Ovary (tissue), 7 donors: ENCODE measurements at regions not wholly inside any gene's neighbourhood (a gene's known extent, or its start where the extent isn't known, plus 50 kb on each side); places are given as distances from the start of the nearest gene placed in this dataset.

Source experiments
- DNase-seq, 5 donors: peaks; one replicate each; pipeline ENCODE4 v3.0.0-alpha.2; 2019 to 2020
- H3K27ac ChIP-seq, 2 donors: fragments of 200-600 bp; one replicate each; pipeline versions ENCODE4 v1.5.1 to v1.8.0; 2019 to 2022
- H3K27me3 ChIP-seq: fragments of 200-600 bp; one replicate; pipeline ENCODE4 v1.8.0; 2022
- H3K36me3 ChIP-seq: fragments of 200-600 bp; sonication (generic); one replicate; pipeline ENCODE4 v1.5.1; 2019
- H3K4me1 ChIP-seq: one replicate; pipeline ENCODE4 v1.8.1; 2013; ENCODE audit warnings: mild to moderate bottlenecking, moderate library complexity; ENCODE audit not compliant: insufficient read depth
- H3K4me3 ChIP-seq: fragments of 200-600 bp; sonication (generic); one replicate; pipeline ENCODE4 v1.5.1; 2017
- H3K9me3 ChIP-seq, 2 donors: fragments of 200-600 bp in 1 of 2; sonication (generic) in 1 of 2; one replicate each; pipeline versions ENCODE4 v1.5.1 to v1.8.1; 2013 to 2019; ENCODE audit warnings: mild to moderate bottlenecking in 1 of 2, moderate library complexity in 1 of 2
- CTCF ChIP-seq, 3 donors: fragments of 450-650 bp in 2 of 3; fragments of 200-600 bp in 1 of 3; IDR thresholded peaks; one replicate each; pipeline versions ENCODE4 v1.5.1 to v1.8.0; 2016 to 2022; ENCODE audit warnings: antibody characterized with exemption in 3 of 3, mild to moderate bottlenecking in 1 of 3
- EP300 ChIP-seq: sonication (generic); formaldehyde crosslinking; IDR thresholded peaks from one replicate; pipeline ENCODE4 v1.6.1; 2017; ENCODE audit warnings: antibody characterized with exemption
- POLR2A ChIP-seq: fragments of 450-650 bp; IDR thresholded peaks from one replicate; pipeline ENCODE4 v1.6.1; 2017; ENCODE audit warnings: antibody characterized with exemption, mild to moderate bottlenecking, moderate library complexity
- WGBS, 3 donors: extraction: QIAGEN DNeasy Blood & Tissue Kit in 1 of 3; methylation state at CpG; one replicate each; pipeline versions ENCODE4 v1.1.5 to v1.1.7; 2013 to 2017; 5-methylcytosine and 5-hydroxymethylcytosine counted together
- intact Hi-C, 4 donors: fragments of 100-400 bp; cut with DNase I; formaldehyde crosslinking; loops; one replicate each; pipeline versions ENCODE4 v1.11.0 to v1.15.1; 2022 to 2023
- donor health status: DM: no; HTN: no; CAD: no; lungs with moderate emphysema.
- donor health status: DM: no; HTN: no; CAD: no.
- donor health status: Bipolar disorder and iron deficiency.
- donor health status: DM: no; HTN: no; CAD: no.
- donor health status: DM: yes; HTN: yes; CAD: no.

- no peak overlapping the region for H3K4me3 ChIP-seq
- DNase-seq: peak in 4 of 5 donors; percentile 12 to 49 (median 24)
- intact Hi-C loops: loop anchor here in 1 of 4 donors (5.0 kb wide), 1 partner anchor 195 kb away; no protein-coding TSS in a partner anchor
- no peaks in the 10 kb centered on the region for H3K36me3 ChIP-seq
- no peaks in the 10 kb centered on the region for H3K27me3 ChIP-seq
- TF ChIP-seq EP300: no peak
- no peak for TF ChIP-seq POLR2A
- TF ChIP-seq CTCF (IDR thresholded peaks at IDR 0.05): peak; percentile 51 to 78 (median 76)
- 14 to 19% (median 14%) methylated on average over 7 of the region's 7 CpGs for WGBS, 3 donors
- H3K9me3 ChIP-seq: no peaks in the 10 kb centered on the region
- no peaks in the 10 kb centered on the region for H3K4me1 ChIP-seq
- H3K27ac ChIP-seq: no peak overlapping the region
Observed at GRCh38 chr21:17387030-17387617, 125.7 kb upstream of the CXADR start.

- Histone ChIP-seq H3K4me3 (no peak overlapping the region), H3K36me3 (no peaks in the 10 kb centered on the region), H3K9me3 (no peaks in the 10 kb centered on the region), H3K4me1 (no peaks in the 10 kb centered on the region), H3K27me3 (no peaks in the 10 kb centered on the region), H3K27ac (no peak overlapping the region)
- intact Hi-C loops: loop anchor here in 2 of 4 donors (1.0 to 5.0 kb wide), 2 partner anchors 21 to 194 kb away; no protein-coding TSS in a partner anchor
- WGBS, 3 donors: 76 to 89% (median 87%) methylated on average over 4 of the region's 4 CpGs
- TF ChIP-seq EP300 (no peak), POLR2A (no peak), CTCF (IDR thresholded peaks at IDR 0.05) (no peak)
- DNase-seq: no peak
Observed at GRCh38 chr21:17388226-17388625, 124.6 kb upstream of the CXADR start.

GRCh38 chr21:17389311-17389710 is 123.5 kb upstream of the CXADR start:
- H3K9me3 ChIP-seq: no peaks in the 10 kb centered on the region
- intact Hi-C loops: loop anchor here in 1 of 4 donors (5.0 kb wide), 1 partner anchor 193 kb away; no protein-coding TSS in a partner anchor
- WGBS, 3 donors: 65 to 71% (median 67%) methylated on average over 1 of the region's 1 CpG
- no peak for DNase-seq
- H3K27ac ChIP-seq: no peak overlapping the region
- H3K4me3 ChIP-seq: no peak overlapping the region
- no peaks in the 10 kb centered on the region for H3K27me3 ChIP-seq
- H3K4me1 ChIP-seq: no peaks in the 10 kb centered on the region
- no peaks in the 10 kb centered on the region for H3K36me3 ChIP-seq
- TF ChIP-seq POLR2A (no peak), EP300 (no peak), CTCF (IDR thresholded peaks at IDR 0.05) (no peak)

DNA sequence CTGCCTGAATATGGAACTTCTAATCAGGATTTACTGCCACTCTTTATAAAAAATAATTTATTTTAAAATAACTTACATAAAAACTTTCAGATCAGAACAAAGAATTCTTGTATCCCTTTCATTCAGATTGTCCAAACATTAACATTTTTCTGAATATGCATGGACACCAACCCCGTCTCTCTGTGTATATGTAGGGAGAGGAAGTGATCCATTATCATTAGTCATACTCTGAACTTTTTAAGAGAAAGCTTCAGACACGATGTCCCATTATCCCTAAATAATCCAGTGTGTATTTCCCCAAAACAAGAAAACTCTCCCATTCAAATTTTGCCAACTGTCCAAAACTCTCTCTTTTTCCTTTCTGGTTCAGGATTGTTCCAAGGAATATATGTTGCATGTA is 122.3 kb upstream of the CXADR start:
- no peaks in the 10 kb centered on the region for H3K9me3 ChIP-seq
- TF ChIP-seq CTCF (IDR thresholded peaks at IDR 0.05) (no peak), POLR2A (no peak), EP300 (no peak)
- intact Hi-C loops: loop anchor here in 1 of 4 donors (10.0 kb wide), 1 partner anchor 184 kb away; no protein-coding TSS in a partner anchor
- no peak overlapping the region for H3K27ac ChIP-seq
- WGBS, 3 donors: 70 to 75% (median 72%) methylated on average over 2 of the region's 2 CpGs
- H3K27me3 ChIP-seq: no peaks in the 10 kb centered on the region
- DNase-seq: no peak
- H3K4me1 ChIP-seq: no peaks in the 10 kb centered on the region
- no peaks in the 10 kb centered on the region for H3K36me3 ChIP-seq
- H3K4me3 ChIP-seq: no peak overlapping the region
